Caco-2 (cell line): ENCODE measurements at regions not wholly inside any gene's neighbourhood (a gene's known extent, or its start where the extent isn't known, plus 50 kb on each side); places are given as distances from the start of the nearest gene placed in this dataset.

ENCODE experiments used
- BruUV-seq: library from RNA; stranded (reverse); fragments of 400-500 nt; replicated peaks from 2 replicates; lab custom pipeline; 2021; lab: Mats Ljungman, UMichigan
- CTCF ChIA-PET: fragments of 300-600 bp; sonication (Branson Sonifier 250); formaldehyde crosslinking; loops from one replicate; lab custom pipeline; 2022; ENCODE audit warnings: antibody characterized with exemption; lab: Charles Lee
- POLR2A ChIA-PET: fragments of 300-600 bp; sonication (Branson Sonifier 250); formaldehyde crosslinking; loops from one replicate; lab custom pipeline; 2022; ENCODE audit warnings: antibody characterized with exemption; lab: Charles Lee
- DNase-seq, 2 experiments: peaks; one replicate each; pipeline versions ENCODE4 v3.0.0 to v3.0.0-alpha.2; 2020 to 2022
- H3K27me3 ChIP-seq: replicated peaks from 2 replicates; pipeline ENCODE4 v1.6.0; 2011; ENCODE audit warnings: low read length; ENCODE audit not compliant: control insufficient read depth, insufficient read depth
- H3K36me3 ChIP-seq: 2 replicates; pipeline ENCODE4 v1.5.1; 2011; ENCODE audit warnings: low read length; ENCODE audit not compliant: control insufficient read depth, insufficient read depth
- H3K4me1 ChIP-seq: fragments of 250-450 bp; sonication (Bioruptor Pico); 2 replicates; pipeline ENCODE4 v1.5.1; 2020; ENCODE audit warnings: mild to moderate bottlenecking
- H3K4me3 ChIP-seq: 2 replicates; pipeline ENCODE4 v1.5.1; 2011; ENCODE audit warnings: low read depth, mild to moderate bottlenecking, control low read depth, low read length
- H3K9me3 ChIP-seq: fragments of 250-450 bp; sonication (Bioruptor Pico); 2 replicates; pipeline ENCODE4 v1.5.1; 2020; ENCODE audit warnings: mild to moderate bottlenecking, moderate library complexity
- H3K27ac Mint-ChIP-seq: one replicate; pipeline ENCODE4 v1.8.0; 2022; ENCODE audit warnings: mixed read lengths; ENCODE audit not compliant: unreplicated experiment
- H3K27me3 Mint-ChIP-seq: one replicate; pipeline ENCODE4 v1.8.0; 2022; ENCODE audit warnings: mixed read lengths; ENCODE audit not compliant: insufficient read depth, unreplicated experiment
- H3K36me3 Mint-ChIP-seq: one replicate; pipeline ENCODE4 v1.8.0; 2022; ENCODE audit warnings: mild to moderate bottlenecking, mixed read lengths; ENCODE audit not compliant: insufficient read depth, unreplicated experiment
- H3K4me1 Mint-ChIP-seq: one replicate; pipeline ENCODE4 v1.8.0; 2022; ENCODE audit warnings: low read depth, mixed read lengths; ENCODE audit not compliant: unreplicated experiment
- H3K4me3 Mint-ChIP-seq: one replicate; pipeline ENCODE4 v1.8.0; 2022; ENCODE audit warnings: mild to moderate bottlenecking, moderate library complexity, mixed read lengths; ENCODE audit not compliant: unreplicated experiment
- H3K9me3 Mint-ChIP-seq: one replicate; pipeline ENCODE4 v1.8.0; 2022; ENCODE audit warnings: mixed read lengths; ENCODE audit not compliant: unreplicated experiment
- CTCF ChIP-seq, 2 experiments: fragments of 200-600 bp in 1 of 2; IDR thresholded peaks; 1 replicate in 1 of 2; 2 replicates in 1 of 2; pipeline versions ENCODE4 v1.5.1 to v1.8.0; 2011 to 2022; ENCODE audit warnings: antibody characterized with exemption in 1 of 2, control low read depth in 1 of 2, inconsistent platforms in 1 of 2, low read depth in 1 of 2, low read length in 1 of 2, mild to moderate bottlenecking in 1 of 2, moderate library complexity in 1 of 2; ENCODE audit not compliant: insufficient read depth in 1 of 2, severe bottlenecking in 1 of 2, unreplicated experiment in 1 of 2
- intact Hi-C: fragments of 100-400 bp; cut with micrococcal nuclease; formaldehyde crosslinking; loops from one replicate; pipeline ENCODE4 v1.10.0; 2022; ENCODE audit not compliant: unreplicated experiment

DNA sequence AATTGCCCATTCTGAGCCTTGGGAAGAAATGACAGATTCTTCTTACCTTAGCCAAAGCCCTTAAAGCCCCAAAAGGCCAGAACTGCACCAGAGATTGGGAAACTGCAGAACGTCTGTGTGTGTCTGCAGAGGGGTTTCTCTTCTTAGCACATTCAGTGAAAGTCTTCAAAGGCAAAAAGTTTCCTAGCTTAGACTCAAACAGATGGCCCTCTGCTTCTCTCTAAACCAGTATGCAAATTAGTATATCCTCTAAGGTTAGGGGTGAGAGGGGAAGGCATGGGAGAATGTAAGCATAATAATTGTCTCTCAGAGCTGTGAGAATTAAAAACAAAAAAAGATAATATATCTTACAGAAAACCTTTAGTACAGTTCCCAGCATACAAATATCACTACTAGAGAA is 334.0 kb upstream of the MCTP2 start:
- Histone ChIP-seq H3K4me3 (no peak overlapping the region), H3K36me3 (no peaks in the 10 kb centered on the region), H3K4me1 (no peaks in the 10 kb centered on the region), H3K9me3 (no peaks in the 10 kb centered on the region), H3K27me3 (no peaks in the 10 kb centered on the region; the same call in 1 of the 2 replicates)
- no peak for DNase-seq
- no peak for TF ChIP-seq CTCF (IDR thresholded peaks at IDR 0.05; ENCODE audit: insufficient read depth in 1 of 2, low read depth in 1 of 2, low read length in 1 of 2, severe bottlenecking in 1 of 2, unreplicated experiment in 1 of 2)
- Mint-ChIP-seq H3K9me3 (no peaks in the 10 kb centered on the region), H3K4me1 (peaks cover 8% of the 10 kb centered on the region), H3K27ac (no peak overlapping the region), H3K36me3 (peaks cover 4% of the 10 kb centered on the region), H3K4me3 (no peak overlapping the region), H3K27me3 (no peaks in the 10 kb centered on the region)
- ChIA-PET CTCF (no interaction called here), POLR2A (no interaction called here)
- intact Hi-C loops = no loop called here
- BruUV-seq = no TSS peak

- Mint-ChIP-seq H3K9me3 (peaks cover 5% of the 10 kb centered on the region), H3K27ac (no peak overlapping the region), H3K36me3 (peaks cover 4% of the 10 kb centered on the region), H3K27me3 (no peaks in the 10 kb centered on the region), H3K4me3 (no peak overlapping the region), H3K4me1 (peaks cover 8% of the 10 kb centered on the region)
- Histone ChIP-seq H3K36me3 (no peaks in the 10 kb centered on the region), H3K4me3 (no peak overlapping the region), H3K4me1 (no peaks in the 10 kb centered on the region), H3K27me3 (no peaks in the 10 kb centered on the region; the same call in 1 of the 2 replicates), H3K9me3 (no peaks in the 10 kb centered on the region)
- TF ChIP-seq CTCF (IDR thresholded peaks at IDR 0.05; ENCODE audit: insufficient read depth in 1 of 2, low read depth in 1 of 2, low read length in 1 of 2, severe bottlenecking in 1 of 2, unreplicated experiment in 1 of 2) = no peak
- CTCF ChIA-PET = no interaction called here
- DNase-seq = no peak
- BruUV-seq = no TSS peak
- POLR2A ChIA-PET = no interaction called here
- intact Hi-C loops = no loop called here
Observed at GRCh38 chr15:93895976-93896770, 335.2 kb upstream of the MCTP2 start.

DNA sequence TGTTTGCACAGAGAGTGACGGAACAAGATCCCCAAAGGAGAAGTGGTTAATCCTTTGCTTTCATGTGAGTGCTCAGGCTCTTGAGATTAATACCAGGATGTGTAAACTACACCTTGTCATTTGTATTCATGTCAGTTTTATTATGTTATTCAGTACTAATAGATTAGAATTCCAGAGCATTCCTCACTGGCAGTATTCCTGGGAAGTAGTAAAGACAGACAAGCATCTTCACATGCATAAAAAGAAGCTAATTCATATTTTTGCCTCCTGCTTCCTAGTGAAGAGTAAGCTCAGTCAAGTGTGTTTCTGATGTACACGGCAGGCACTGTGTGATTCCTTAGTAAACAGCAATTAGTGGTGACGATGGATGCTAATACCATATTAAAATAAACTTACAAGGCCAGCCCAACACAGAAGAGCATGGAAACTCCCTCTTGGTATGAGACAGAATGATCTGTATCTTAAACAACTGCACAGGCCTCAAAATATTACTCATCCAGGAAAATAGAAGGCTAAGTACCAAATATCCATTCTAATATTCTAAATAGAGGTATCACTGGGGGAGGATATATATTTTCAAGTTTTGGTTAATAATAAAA is 336.8 kb upstream of the MCTP2 start:
- H3K27me3 Mint-ChIP-seq = peaks cover 3% of the 10 kb centered on the region
- BruUV-seq = no TSS peak
- peaks cover 13% of the 10 kb centered on the region for H3K9me3 Mint-ChIP-seq
- H3K4me3 ChIP-seq = no peak overlapping the region
- peaks cover 4% of the 10 kb centered on the region for H3K36me3 Mint-ChIP-seq
- no peak overlapping the region for H3K4me3 Mint-ChIP-seq
- CTCF ChIA-PET = no interaction called here
- intact Hi-C loops = no loop called here
- H3K36me3 ChIP-seq = no peaks in the 10 kb centered on the region
- H3K27ac Mint-ChIP-seq = no peak overlapping the region
- H3K27me3 ChIP-seq = no peaks in the 10 kb centered on the region; the same call in 1 of the 2 replicates
- no peak for TF ChIP-seq CTCF (IDR thresholded peaks at IDR 0.05; ENCODE audit: insufficient read depth in 1 of 2, low read depth in 1 of 2, low read length in 1 of 2, severe bottlenecking in 1 of 2, unreplicated experiment in 1 of 2)
- peaks cover 8% of the 10 kb centered on the region for H3K4me1 Mint-ChIP-seq
- no peaks in the 10 kb centered on the region for H3K9me3 ChIP-seq
- no peaks in the 10 kb centered on the region for H3K4me1 ChIP-seq
- POLR2A ChIA-PET = no interaction called here
- no peak for DNase-seq
